Activated CD8-positive, alpha-beta T cell treated with anti-CD3 and anti-CD28 coated beads for 36 hours (primary cell): ENCODE measurements at regions not wholly inside any gene's neighbourhood (a gene's known extent, or its start where the extent isn't known, plus 50 kb on each side); places are given as distances from the start of the nearest gene placed in this dataset.

Experiments
- ATAC-seq: fragments of 200-7000 bp; cut with Tn5 transposase; one replicate; pipeline ENCODE4 v1.10.0; 2021; ENCODE audit warnings: mild to moderate bottlenecking, moderate library complexity
- CTCF ChIA-PET: fragments of 350-600 bp; sonication (Branson Sonifier 250); formaldehyde crosslinking; loops from one replicate; lab custom pipeline; 2021; ENCODE audit warnings: antibody characterized with exemption; lab: Charles Lee
- POLR2A ChIA-PET: fragments of 350-600 bp; sonication (Branson Sonifier 250); formaldehyde crosslinking; loops from one replicate; lab custom pipeline; 2021; ENCODE audit warnings: antibody characterized with exemption; lab: Charles Lee
- DNase-seq: peaks from one replicate; pipeline ENCODE4 v3.0.0-alpha.2; 2020
- H3K27ac Mint-ChIP-seq: one replicate; pipeline ENCODE4 v1.8.0; 2021; ENCODE audit warnings: mild to moderate bottlenecking, mixed read lengths
- H3K27me3 Mint-ChIP-seq: one replicate; pipeline ENCODE4 v1.8.0; 2021; ENCODE audit warnings: mixed read lengths
- H3K36me3 Mint-ChIP-seq: one replicate; pipeline ENCODE4 v1.8.0; 2021; ENCODE audit warnings: low read depth, mixed read lengths
- H3K4me1 Mint-ChIP-seq: one replicate; pipeline ENCODE4 v1.8.0; 2021; ENCODE audit warnings: low read depth, mixed read lengths
- H3K4me3 Mint-ChIP-seq: one replicate; pipeline ENCODE4 v1.8.0; 2021; ENCODE audit warnings: mild to moderate bottlenecking, moderate library complexity, mixed read lengths
- H3K9me3 Mint-ChIP-seq: one replicate; pipeline ENCODE4 v1.8.0; 2021; ENCODE audit warnings: mixed read lengths
- intact Hi-C: fragments of 100-400 bp; cut with micrococcal nuclease; formaldehyde crosslinking; loops from one replicate; pipeline ENCODE4 v1.10.0; 2022
- TF ChIP-seq, protein P1 (sequence below): fragments of 200-600 bp; IDR thresholded peaks from one replicate; pipeline ENCODE4 v1.8.0; 2022; ENCODE audit warnings: antibody characterized with exemption, mild to moderate bottlenecking

DNA sequence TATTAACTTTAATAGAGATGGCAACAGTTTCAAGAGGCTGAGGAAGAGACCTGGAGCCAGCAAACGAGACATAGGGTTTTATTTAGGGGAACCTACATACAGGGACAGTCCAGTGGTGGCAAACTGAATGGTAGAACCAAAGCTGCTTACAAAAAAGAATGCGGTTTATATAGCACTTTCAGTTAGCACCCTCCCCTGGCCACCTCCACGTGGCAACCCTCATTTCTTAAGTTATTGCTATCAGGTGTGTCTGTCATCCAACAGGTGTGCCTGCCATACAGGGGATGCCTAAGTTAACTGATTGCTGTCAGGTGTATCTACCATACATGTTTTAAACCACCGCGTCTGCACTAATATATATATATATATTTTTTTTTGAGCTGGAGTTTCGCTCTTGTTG lies 129.2 kb upstream of the DUSP10 start:
- TF ChIP-seq, protein P1, sequence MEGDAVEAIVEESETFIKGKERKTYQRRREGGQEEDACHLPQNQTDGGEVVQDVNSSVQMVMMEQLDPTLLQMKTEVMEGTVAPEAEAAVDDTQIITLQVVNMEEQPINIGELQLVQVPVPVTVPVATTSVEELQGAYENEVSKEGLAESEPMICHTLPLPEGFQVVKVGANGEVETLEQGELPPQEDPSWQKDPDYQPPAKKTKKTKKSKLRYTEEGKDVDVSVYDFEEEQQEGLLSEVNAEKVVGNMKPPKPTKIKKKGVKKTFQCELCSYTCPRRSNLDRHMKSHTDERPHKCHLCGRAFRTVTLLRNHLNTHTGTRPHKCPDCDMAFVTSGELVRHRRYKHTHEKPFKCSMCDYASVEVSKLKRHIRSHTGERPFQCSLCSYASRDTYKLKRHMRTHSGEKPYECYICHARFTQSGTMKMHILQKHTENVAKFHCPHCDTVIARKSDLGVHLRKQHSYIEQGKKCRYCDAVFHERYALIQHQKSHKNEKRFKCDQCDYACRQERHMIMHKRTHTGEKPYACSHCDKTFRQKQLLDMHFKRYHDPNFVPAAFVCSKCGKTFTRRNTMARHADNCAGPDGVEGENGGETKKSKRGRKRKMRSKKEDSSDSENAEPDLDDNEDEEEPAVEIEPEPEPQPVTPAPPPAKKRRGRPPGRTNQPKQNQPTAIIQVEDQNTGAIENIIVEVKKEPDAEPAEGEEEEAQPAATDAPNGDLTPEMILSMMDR = no peak
- Mint-ChIP-seq H3K27me3 (no peaks in the 10 kb centered on the region), H3K27ac (no peak overlapping the region), H3K36me3 (no peaks in the 10 kb centered on the region), H3K4me1 (no peaks in the 10 kb centered on the region), H3K9me3 (no peaks in the 10 kb centered on the region), H3K4me3 (no peak overlapping the region)
- intact Hi-C loops = no loop called here
- ChIA-PET CTCF (no interaction called here), POLR2A (no interaction called here)
- DNase-seq = no peak
- no peak for ATAC-seq

DNA sequence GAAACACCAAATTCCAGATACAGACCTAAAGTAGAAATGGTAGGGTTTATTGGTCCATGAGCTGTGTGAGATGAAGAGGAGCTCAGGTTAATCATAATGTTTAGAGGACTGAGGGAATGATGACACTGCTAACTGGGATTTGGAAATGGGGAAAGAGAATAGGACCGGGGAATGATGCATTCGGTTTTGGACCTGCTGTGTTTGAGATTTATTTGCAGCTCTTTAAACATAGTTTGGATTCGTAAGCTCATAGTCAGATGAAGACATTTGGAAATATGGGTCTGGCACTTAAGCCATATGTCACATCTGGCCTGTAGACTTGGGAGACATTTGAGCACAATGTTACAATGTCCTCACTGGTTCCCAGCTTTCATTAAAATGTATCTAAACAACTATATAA lies 127.9 kb upstream of the DUSP10 start:
- Mint-ChIP-seq H3K4me1 (no peaks in the 10 kb centered on the region), H3K4me3 (no peak overlapping the region), H3K27me3 (no peaks in the 10 kb centered on the region), H3K9me3 (no peaks in the 10 kb centered on the region), H3K36me3 (no peaks in the 10 kb centered on the region), H3K27ac (no peak overlapping the region)
- DNase-seq (no peak), ATAC-seq (no peak)
- TF ChIP-seq, protein P1 = no peak
- intact Hi-C loops = no loop called here
- ChIA-PET POLR2A (interaction anchor here (0.8 kb wide), 1 partner anchor 213 kb away, joined by 3 read pairs; no protein-coding TSS in a partner anchor), CTCF (interaction anchor here (0.9 kb wide), 1 partner anchor 140 kb away, joined by 3 read pairs; no protein-coding TSS in a partner anchor)

DNA sequence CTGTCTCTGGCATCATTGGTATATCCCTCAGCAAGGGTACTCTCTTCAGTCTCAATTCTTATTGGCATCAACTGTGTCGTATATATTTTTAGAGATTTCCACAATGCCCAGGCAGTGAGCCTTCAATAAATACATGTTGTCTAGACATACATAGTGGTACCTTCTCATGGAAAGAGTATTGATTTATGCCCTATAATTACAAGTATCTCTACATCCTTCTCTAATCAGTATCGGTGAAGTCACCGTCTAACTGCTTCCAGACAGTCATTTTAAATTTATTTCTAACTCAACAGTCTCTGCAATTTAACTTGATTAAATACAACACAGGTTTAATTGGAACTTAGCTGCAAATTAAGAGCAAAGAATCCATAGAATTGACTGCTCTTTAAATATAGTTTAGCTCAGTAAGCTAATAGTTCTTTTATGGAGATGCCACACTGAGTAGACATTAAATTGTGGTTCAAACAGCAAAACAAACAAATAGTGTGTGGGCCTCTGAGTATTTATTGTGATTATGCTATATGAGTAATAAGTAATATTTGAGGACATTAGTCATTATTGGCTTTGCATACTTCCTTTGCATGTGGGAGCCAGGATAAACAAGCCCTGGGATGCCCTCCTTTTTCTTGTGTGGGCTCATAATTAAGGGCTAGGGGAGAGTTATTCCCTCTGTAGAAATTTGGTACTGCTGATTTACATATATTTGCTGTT lies 126.9 kb upstream of the DUSP10 start:
- intact Hi-C loops = no loop called here
- H3K36me3 Mint-ChIP-seq = no peaks in the 10 kb centered on the region
- H3K9me3 Mint-ChIP-seq = no peaks in the 10 kb centered on the region
- no peak overlapping the region for H3K4me3 Mint-ChIP-seq
- no peaks in the 10 kb centered on the region for H3K27me3 Mint-ChIP-seq
- TF ChIP-seq, protein P1 = no peak
- H3K27ac Mint-ChIP-seq = no peak overlapping the region
- ATAC-seq (no peak), DNase-seq (no peak)
- ChIA-PET POLR2A (no interaction called here), CTCF (interaction anchor here (0.9 kb wide), 1 partner anchor 141 kb away, joined by 3 read pairs; no protein-coding TSS in a partner anchor)
- H3K4me1 Mint-ChIP-seq = no peaks in the 10 kb centered on the region

DNA sequence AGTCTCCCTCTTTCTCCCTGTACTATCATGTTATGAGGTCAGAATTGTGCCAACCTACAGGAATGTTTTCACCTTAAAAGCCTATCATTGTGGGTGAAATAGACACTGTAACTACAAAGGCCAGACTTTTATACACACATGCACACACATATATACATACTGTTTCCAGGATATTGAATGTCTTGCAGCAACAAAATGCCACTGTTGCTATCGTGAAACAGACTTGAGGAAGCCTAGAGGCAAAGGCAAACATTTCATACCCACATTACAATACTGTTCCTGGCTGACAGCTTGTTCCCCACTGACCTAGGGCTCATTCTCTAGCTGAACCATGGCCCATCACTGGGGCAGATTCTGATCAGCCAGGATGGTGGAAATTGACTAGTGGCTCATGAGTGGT lies 125.1 kb upstream of the DUSP10 start:
- intact Hi-C loops = no loop called here
- H3K4me1 Mint-ChIP-seq = no peaks in the 10 kb centered on the region
- ATAC-seq = no peak
- H3K27me3 Mint-ChIP-seq = no peaks in the 10 kb centered on the region
- ChIA-PET POLR2A (interaction anchor here (0.6 kb wide), 1 partner anchor 19 kb away, joined by 3 read pairs; no protein-coding TSS in a partner anchor), CTCF (no interaction called here)
- TF ChIP-seq, protein P1 = no peak
- DNase-seq = no peak
- no peaks in the 10 kb centered on the region for H3K9me3 Mint-ChIP-seq
- H3K4me3 Mint-ChIP-seq = no peak overlapping the region
- no peaks in the 10 kb centered on the region for H3K36me3 Mint-ChIP-seq
- no peak overlapping the region for H3K27ac Mint-ChIP-seq

DNA sequence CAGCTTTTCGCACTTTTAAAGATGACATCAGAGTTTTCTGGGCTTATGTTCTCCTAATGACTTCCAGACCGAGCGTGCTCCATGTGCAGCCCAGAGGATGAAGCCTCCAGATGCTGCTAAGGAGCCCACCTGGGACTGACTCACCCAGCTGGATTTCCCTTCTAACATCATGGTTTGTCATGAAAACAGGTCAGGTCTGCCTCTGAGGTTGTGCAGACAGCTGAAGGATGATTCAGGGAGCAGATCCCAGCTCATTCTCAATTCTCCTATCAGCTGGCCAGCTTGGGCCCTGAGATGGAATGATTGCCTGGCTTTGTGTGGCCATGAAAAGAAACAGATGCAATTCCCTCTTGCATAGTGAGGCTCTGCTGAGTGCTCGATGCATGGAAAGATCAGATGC lies 123.9 kb upstream of the DUSP10 start:
- TF ChIP-seq, protein P1 = no peak
- ChIA-PET POLR2A (interaction anchor here (0.6 kb wide), 1 partner anchor 89 kb away, joined by 4 read pairs; no protein-coding TSS in a partner anchor), CTCF (interaction anchor here (0.8 kb wide), 1 partner anchor 9 kb away, joined by 3 read pairs; no protein-coding TSS in a partner anchor)
- ATAC-seq (no peak), DNase-seq (no peak)
- no peaks in the 10 kb centered on the region for H3K9me3 Mint-ChIP-seq
- no peaks in the 10 kb centered on the region for H3K4me1 Mint-ChIP-seq
- no peak overlapping the region for H3K27ac Mint-ChIP-seq
- H3K4me3 Mint-ChIP-seq = no peak overlapping the region
- no peaks in the 10 kb centered on the region for H3K27me3 Mint-ChIP-seq
- no peaks in the 10 kb centered on the region for H3K36me3 Mint-ChIP-seq
- intact Hi-C loops = no loop called here
